ENCODE measurements at regions not wholly inside any gene's neighbourhood (a gene's known extent, or its start where the extent isn't known, plus 50 kb on each side); places are given as distances from the start of the nearest gene placed in this dataset.
"Not testable (repeated sequence)": the region's sequence is repeated elsewhere in the genome, so short reads cannot be mapped to it uniquely, and the experiment has no call there.

DNA sequence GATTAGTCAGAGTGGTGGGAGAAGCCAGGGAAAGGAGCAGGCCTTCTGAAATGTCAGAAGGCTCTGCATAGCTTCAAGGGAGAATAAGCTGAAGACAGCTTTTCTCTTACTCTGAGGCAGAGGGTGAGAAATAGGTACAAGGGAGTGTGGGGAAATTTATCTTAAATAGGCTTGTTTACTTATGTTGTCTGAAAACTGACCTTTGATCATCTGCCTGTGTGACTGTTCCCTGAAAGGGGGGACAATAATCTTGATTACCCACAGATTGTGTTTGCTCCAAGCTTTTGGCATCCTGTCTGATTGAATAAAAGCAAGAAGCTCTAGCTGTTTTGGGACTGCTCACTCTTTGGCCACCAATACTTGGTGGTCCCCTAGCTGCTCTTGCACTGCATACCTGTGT is 91.7 kb upstream of the TMSB4Y start:
- DNase-seq (no peak), ATAC-seq (ENCODE audit: insufficient read depth, low read depth) (no peak)
- Histone ChIP-seq H3K27ac (ENCODE audit: low read length) (no peak overlapping the region), H4K20me1 (ENCODE audit: insufficient read depth, low read length) (no peaks in the 10 kb centered on the region), H3K36me3 (ENCODE audit: insufficient read depth, low read length) (no peaks in the 10 kb centered on the region), H2AFZ (ENCODE audit: low read depth, low read length) (no peak overlapping the region), H3K4me3 (ENCODE audit: low read depth in 1 of 2, low read length in 2 of 2) (no peak overlapping the region), H3K9ac (ENCODE audit: low read depth, low read length) (no peak overlapping the region), H3K27me3 (ENCODE audit: insufficient read depth, low read length, poor library complexity) (no peaks in the 10 kb centered on the region), H3K9me3 (ENCODE audit: insufficient read depth, low read length, severe bottlenecking) (no peaks in the 10 kb centered on the region), H3K4me1 (ENCODE audit: insufficient read depth, low read length) (no peaks in the 10 kb centered on the region), H3K79me2 (ENCODE audit: insufficient read depth, low read length) (no peaks in the 10 kb centered on the region), H3K4me2 (ENCODE audit: insufficient read depth, low read length) (no peak overlapping the region)
- TF ChIP-seq, protein P1, sequence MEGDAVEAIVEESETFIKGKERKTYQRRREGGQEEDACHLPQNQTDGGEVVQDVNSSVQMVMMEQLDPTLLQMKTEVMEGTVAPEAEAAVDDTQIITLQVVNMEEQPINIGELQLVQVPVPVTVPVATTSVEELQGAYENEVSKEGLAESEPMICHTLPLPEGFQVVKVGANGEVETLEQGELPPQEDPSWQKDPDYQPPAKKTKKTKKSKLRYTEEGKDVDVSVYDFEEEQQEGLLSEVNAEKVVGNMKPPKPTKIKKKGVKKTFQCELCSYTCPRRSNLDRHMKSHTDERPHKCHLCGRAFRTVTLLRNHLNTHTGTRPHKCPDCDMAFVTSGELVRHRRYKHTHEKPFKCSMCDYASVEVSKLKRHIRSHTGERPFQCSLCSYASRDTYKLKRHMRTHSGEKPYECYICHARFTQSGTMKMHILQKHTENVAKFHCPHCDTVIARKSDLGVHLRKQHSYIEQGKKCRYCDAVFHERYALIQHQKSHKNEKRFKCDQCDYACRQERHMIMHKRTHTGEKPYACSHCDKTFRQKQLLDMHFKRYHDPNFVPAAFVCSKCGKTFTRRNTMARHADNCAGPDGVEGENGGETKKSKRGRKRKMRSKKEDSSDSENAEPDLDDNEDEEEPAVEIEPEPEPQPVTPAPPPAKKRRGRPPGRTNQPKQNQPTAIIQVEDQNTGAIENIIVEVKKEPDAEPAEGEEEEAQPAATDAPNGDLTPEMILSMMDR (IDR thresholded peaks at IDR 0.05; ENCODE audit: borderline replicate concordance, extremely low read depth, low read length, poor library complexity, severe bottlenecking) = no peak
- no peak for TF ChIP-seq EZH2 (IDR thresholded peaks at IDR 0.05; ENCODE audit: borderline replicate concordance, low read depth, low read length, severe bottlenecking)

DNA sequence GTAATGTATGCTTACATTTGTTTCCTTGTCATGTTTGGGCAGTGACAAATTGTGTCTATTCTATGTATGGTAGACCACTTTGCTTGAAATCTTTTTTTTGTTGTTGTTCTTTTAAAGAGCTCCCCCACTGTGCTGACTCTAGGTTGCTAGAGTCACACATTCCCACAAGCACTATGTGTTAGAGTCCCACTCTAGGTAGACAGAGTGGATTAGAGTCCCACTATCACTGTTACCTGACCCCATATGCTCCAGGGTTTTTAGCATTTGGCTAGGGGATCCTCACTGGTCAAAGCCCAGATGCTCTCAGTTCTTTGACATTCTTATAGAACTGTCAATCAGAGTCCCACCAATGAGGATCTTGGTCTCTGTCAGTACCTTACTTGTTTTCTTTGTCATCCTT is 111.2 kb upstream of the TMSB4Y start:
- H3K36me3 ChIP-seq (ENCODE audit: insufficient read depth, low read length) = no peaks in the 10 kb centered on the region
- no peak for ATAC-seq (ENCODE audit: insufficient read depth, low read depth)
- H2AFZ ChIP-seq (ENCODE audit: low read depth, low read length) = no peak overlapping the region
- H4K20me1 ChIP-seq (ENCODE audit: insufficient read depth, low read length) = no peaks in the 10 kb centered on the region
- no peak overlapping the region for H3K27ac ChIP-seq (ENCODE audit: low read length)
- no peaks in the 10 kb centered on the region for H3K4me1 ChIP-seq (ENCODE audit: insufficient read depth, low read length)
- H3K4me3 ChIP-seq (ENCODE audit: low read depth in 1 of 2, low read length in 2 of 2) = no peak overlapping the region
- H3K4me2 ChIP-seq (ENCODE audit: insufficient read depth, low read length) = no peak overlapping the region
- no peak for TF ChIP-seq EZH2 (IDR thresholded peaks at IDR 0.05; ENCODE audit: borderline replicate concordance, low read depth, low read length, severe bottlenecking)
- no peak for DNase-seq
- no peaks in the 10 kb centered on the region for H3K79me2 ChIP-seq (ENCODE audit: insufficient read depth, low read length)
- H3K9ac ChIP-seq (ENCODE audit: low read depth, low read length) = no peak overlapping the region
- no peaks in the 10 kb centered on the region for H3K9me3 ChIP-seq (ENCODE audit: insufficient read depth, low read length, severe bottlenecking)
- H3K27me3 ChIP-seq (ENCODE audit: insufficient read depth, low read length, poor library complexity) = no peaks in the 10 kb centered on the region

DNA sequence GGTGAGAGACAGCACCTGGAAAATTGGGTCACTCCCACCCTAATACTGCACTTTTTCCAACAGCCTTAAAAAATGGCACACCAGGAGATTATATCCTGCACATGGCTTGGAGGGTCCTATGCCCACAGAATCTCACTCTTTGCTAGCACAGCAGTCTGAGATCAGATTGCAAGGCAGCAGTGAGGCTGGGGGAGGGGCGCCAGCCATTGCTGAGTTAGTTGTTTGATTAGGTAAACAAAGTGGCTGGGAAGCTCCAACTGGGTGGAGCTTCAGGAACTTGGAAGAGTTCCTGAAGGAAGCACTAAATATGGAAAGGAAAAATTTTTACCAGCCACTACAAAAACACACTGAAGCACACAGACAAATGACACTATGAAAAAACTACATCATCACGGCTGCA is 91.1 kb upstream of the UTY start:
- H3K9ac ChIP-seq (ENCODE audit: low read depth, low read length); H3K4me2 ChIP-seq (ENCODE audit: insufficient read depth, low read length); H3K27ac ChIP-seq (ENCODE audit: low read length); ATAC-seq (ENCODE audit: insufficient read depth, low read depth); H3K4me1 ChIP-seq (ENCODE audit: insufficient read depth, low read length); H2AFZ ChIP-seq (ENCODE audit: low read depth, low read length); H3K4me3 ChIP-seq (ENCODE audit: low read depth in 1 of 2, low read length in 2 of 2); H4K20me1 ChIP-seq (ENCODE audit: insufficient read depth, low read length); DNase-seq; H3K9me3 ChIP-seq (ENCODE audit: insufficient read depth, low read length, severe bottlenecking); H3K36me3 ChIP-seq (ENCODE audit: insufficient read depth, low read length); H3K79me2 ChIP-seq (ENCODE audit: insufficient read depth, low read length); H3K27me3 ChIP-seq (ENCODE audit: insufficient read depth, low read length, poor library complexity): not testable (repeated sequence)

DNA sequence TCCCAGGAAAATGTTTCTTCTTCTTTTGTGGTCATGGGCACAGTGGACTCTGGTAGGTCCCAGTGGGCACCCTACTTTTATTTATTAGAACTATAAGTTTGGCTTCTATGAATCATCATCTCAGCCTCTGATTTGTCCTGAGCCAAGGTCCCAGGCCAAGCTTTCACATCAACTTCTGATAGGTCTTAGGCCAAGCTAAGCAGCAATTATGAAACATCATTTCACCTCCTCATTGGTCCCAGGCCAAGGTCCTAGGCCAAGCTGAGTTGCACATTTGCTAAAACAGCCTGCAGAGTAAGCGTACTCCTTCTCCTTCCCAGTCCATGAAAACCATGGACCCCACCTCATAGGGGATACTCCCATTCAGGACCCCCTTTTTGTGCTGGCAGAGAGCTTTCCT is 87.4 kb upstream of the UTY start:
- no peak overlapping the region for H3K4me3 ChIP-seq (ENCODE audit: low read depth in 1 of 2, low read length in 2 of 2)
- no peak overlapping the region for H2AFZ ChIP-seq (ENCODE audit: low read depth, low read length)
- H3K9me3 ChIP-seq (ENCODE audit: insufficient read depth, low read length, severe bottlenecking) = no peaks in the 10 kb centered on the region
- no peaks in the 10 kb centered on the region for H3K27me3 ChIP-seq (ENCODE audit: insufficient read depth, low read length, poor library complexity)
- H3K4me2 ChIP-seq (ENCODE audit: insufficient read depth, low read length) = no peak overlapping the region
- H3K36me3 ChIP-seq (ENCODE audit: insufficient read depth, low read length) = no peaks in the 10 kb centered on the region
- no peak overlapping the region for H3K27ac ChIP-seq (ENCODE audit: low read length)
- DNase-seq = no peak
- TF ChIP-seq, protein P1 (IDR thresholded peaks at IDR 0.05; ENCODE audit: borderline replicate concordance, extremely low read depth, low read length, poor library complexity, severe bottlenecking) = no peak
- no peak for TF ChIP-seq EZH2 (IDR thresholded peaks at IDR 0.05; ENCODE audit: borderline replicate concordance, low read depth, low read length, severe bottlenecking)
- ATAC-seq (ENCODE audit: insufficient read depth, low read depth) = no peak
- no peak overlapping the region for H3K9ac ChIP-seq (ENCODE audit: low read depth, low read length)
- H3K4me1 ChIP-seq (ENCODE audit: insufficient read depth, low read length) = no peaks in the 10 kb centered on the region
- H4K20me1 ChIP-seq (ENCODE audit: insufficient read depth, low read length) = no peaks in the 10 kb centered on the region
- H3K79me2 ChIP-seq (ENCODE audit: insufficient read depth, low read length) = no peaks in the 10 kb centered on the region

All from DND-41 (cell line).